ENCODE measurements at regions not wholly inside any gene's neighbourhood (a gene's known extent, or its start where the extent isn't known, plus 50 kb on each side); places are given as distances from the start of the nearest gene placed in this dataset.

GRCh38 chr15:70261083-70261482, 163.4 kb upstream of the TLE3 start:
- H3K9me3 ChIP-seq = no peaks in the 10 kb centered on the region
- ATAC-seq (no peak), FAIRE-seq (no peak), DNase-seq (peak in 1 of 6 donors; percentile 14)
- TF ChIP-seq CTCF (IDR thresholded peaks at IDR 0.05) = no peak
- 81 to 90% methylated on average over 4 of the region's 4 CpGs for WGBS, 2 donors
- intact Hi-C loops (cut with DNase I) = no loop called here
- H3K4me1 ChIP-seq = peaks cover 0 to 8% (median 0%) of the 10 kb centered on the region in 3 donors
- no peaks in the 10 kb centered on the region for H3K27me3 ChIP-seq
- H3K36me3 ChIP-seq = no peaks in the 10 kb centered on the region
- no peak overlapping the region for H3K27ac ChIP-seq
- H3K4me3 ChIP-seq = no peak overlapping the region

GRCh38 chr15:70260580-70260979, 162.9 kb upstream of the TLE3 start:
- Histone ChIP-seq H3K4me3 (no peak overlapping the region), H3K27me3 (no peaks in the 10 kb centered on the region), H3K27ac (no peak overlapping the region), H3K4me1 (peaks cover 0 to 8% (median 0%) of the 10 kb centered on the region in 3 donors), H3K9me3 (no peaks in the 10 kb centered on the region), H3K36me3 (no peaks in the 10 kb centered on the region)
- 93 to 96% methylated on average over 7 of the region's 7 CpGs for WGBS, 2 donors
- ATAC-seq (no peak), DNase-seq (peak in 1 of 6 donors; percentile 27), FAIRE-seq (no peak)
- intact Hi-C loops (cut with DNase I) = no loop called here
- TF ChIP-seq CTCF (IDR thresholded peaks at IDR 0.05) = no peak

GRCh38 chr15:70259640-70260508, 162.2 kb upstream of the TLE3 start:
- DNase-seq (peak in 1 of 6 donors; percentile 34), FAIRE-seq (no peak), ATAC-seq (no peak)
- H3K27ac ChIP-seq = no peak overlapping the region
- peaks cover 0 to 8% (median 0%) of the 10 kb centered on the region in 3 donors for H3K4me1 ChIP-seq
- no peaks in the 10 kb centered on the region for H3K9me3 ChIP-seq
- no peaks in the 10 kb centered on the region for H3K36me3 ChIP-seq
- WGBS, 2 donors = 88 to 95% methylated on average over 9 of the region's 9 CpGs
- no peak overlapping the region for H3K4me3 ChIP-seq
- intact Hi-C loops (cut with DNase I) = no loop called here
- TF ChIP-seq CTCF (IDR thresholded peaks at IDR 0.05) = no peak
- H3K27me3 ChIP-seq = no peaks in the 10 kb centered on the region

GRCh38 chr15:70259028-70259424, 161.3 kb upstream of the TLE3 start:
- no peak for TF ChIP-seq CTCF (IDR thresholded peaks at IDR 0.05)
- no peak overlapping the region for H3K27ac ChIP-seq
- no peaks in the 10 kb centered on the region for H3K9me3 ChIP-seq
- WGBS, 2 donors = 17 to 21% methylated on average over 11 of the region's 11 CpGs
- H3K27me3 ChIP-seq = no peaks in the 10 kb centered on the region
- DNase-seq = peak; percentile 70 to 91 (median 84)
- FAIRE-seq = no peak
- H3K4me3 ChIP-seq = no peak overlapping the region
- intact Hi-C loops (cut with DNase I) = no loop called here
- peaks cover 0 to 8% (median 0%) of the 10 kb centered on the region in 3 donors for H3K4me1 ChIP-seq
- H3K36me3 ChIP-seq = no peaks in the 10 kb centered on the region
- ATAC-seq = peak; percentile 88 to 95 (median 90)
